Spleen (tissue), 7 donors: ENCODE measurements at regions not wholly inside any gene's neighbourhood (a gene's known extent, or its start where the extent isn't known, plus 50 kb on each side); places are given as distances from the start of the nearest gene placed in this dataset.

ENCODE experiments used
- CTCF ChIP-seq, 11 experiments: fragments of 200-600 bp in 7 of 11; fragments of 450-650 bp in 4 of 11; sonication (generic) in 4 of 11; IDR thresholded peaks in 8 of 11; conservative IDR thresholded peaks in 3 of 11; 1 replicate in 7 of 11; 2 replicates in 4 of 11; pipeline versions ENCODE4 v1.4.0 to v1.8.0; 2016 to 2021; ENCODE audit warnings: antibody characterized with exemption in 11 of 11, inconsistent platforms in 4 of 11, mild to moderate bottlenecking in 1 of 11
- POLR2AphosphoS5 ChIP-seq, 3 donors: sonication (generic); formaldehyde crosslinking; IDR thresholded peaks; one replicate each; pipeline ENCODE4 v1.5.1; 2017; ENCODE audit warnings: antibody characterized with exemption in 3 of 3
- donor health status: DM: no; HTN: no; CAD: no; lungs with moderate emphysema.
- donor health status: DM: no; HTN: no; CAD: no.
- donor health status: DM: no; HTN: no; CAD: no.

DNA sequence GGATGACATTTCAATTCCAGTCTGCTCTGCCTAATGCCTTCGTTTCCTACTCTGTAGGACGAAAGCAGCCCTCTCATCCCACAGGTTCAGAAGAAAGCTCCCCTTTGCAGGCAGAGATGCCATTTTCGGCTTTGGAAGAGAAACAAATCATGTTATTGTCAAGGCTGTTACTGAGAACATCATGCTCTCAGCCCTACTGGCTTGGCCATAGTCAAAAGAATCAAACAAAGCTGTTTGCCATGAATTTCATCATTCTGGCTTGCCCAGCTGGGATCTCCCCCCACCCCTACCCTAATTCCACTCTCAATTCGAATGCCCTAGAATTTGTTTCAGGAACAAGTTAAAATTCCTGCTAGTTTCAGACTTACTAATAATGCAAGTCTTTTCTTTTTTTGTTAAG, 162.3 kb upstream of the SERP2 start:
- TF ChIP-seq POLR2AphosphoS5 (IDR thresholded peaks at IDR 0.05) (no peak), CTCF (IDR thresholded peaks at IDR 0.05 in 8 of 11, conservative IDR thresholded peaks at IDR 0.05 in 3 of 11) (no peak)
